ENCODE measurements at regions not wholly inside any gene's neighbourhood (a gene's known extent, or its start where the extent isn't known, plus 50 kb on each side); places are given as distances from the start of the nearest gene placed in this dataset.
A peak's percentile ranks its signal among the peaks of the same experiment; 100 is the strongest.
"Not testable (repeated sequence)": the region's sequence is repeated elsewhere in the genome, so short reads cannot be mapped to it uniquely, and the experiment has no call there.

DNA sequence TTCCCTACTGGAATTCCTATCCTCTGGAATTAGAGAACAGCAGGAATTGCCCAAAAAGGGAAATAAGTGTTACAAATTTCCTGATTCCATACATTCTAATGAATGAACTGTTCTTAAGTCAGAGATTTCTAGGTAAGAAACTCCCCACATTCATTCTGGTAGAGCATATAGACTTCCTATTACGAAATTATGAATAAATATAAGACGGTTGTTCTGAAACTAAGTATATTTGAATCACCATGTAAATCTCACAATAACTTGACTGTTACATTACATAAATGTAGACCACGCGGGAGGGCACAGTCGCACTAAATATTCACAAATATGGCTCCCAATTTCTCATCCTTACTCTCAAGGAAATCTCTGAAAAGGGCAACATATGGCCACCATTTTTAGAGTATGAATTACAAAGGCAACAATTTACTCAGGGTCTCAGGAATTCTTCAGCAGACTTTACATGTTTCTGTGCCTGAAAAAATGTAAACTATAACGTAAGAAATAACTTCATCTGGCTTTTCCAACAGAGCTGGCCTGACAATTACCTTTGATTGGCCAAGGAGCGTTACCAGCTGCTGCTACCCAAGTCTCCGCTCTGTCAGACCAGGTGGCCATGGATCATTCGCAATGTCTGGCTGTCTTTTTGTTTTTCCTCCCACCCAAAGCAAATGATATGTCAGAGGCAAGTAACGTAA lies 115.8 kb downstream of the MPP7 start:
- DNase-seq (ENCODE audit: low read depth) = no peak

GRCh38 chr10:28186461-28186860 lies 116.4 kb downstream of the MPP7 start:
- DNase-seq (ENCODE audit: low read depth) = no peak

DNA sequence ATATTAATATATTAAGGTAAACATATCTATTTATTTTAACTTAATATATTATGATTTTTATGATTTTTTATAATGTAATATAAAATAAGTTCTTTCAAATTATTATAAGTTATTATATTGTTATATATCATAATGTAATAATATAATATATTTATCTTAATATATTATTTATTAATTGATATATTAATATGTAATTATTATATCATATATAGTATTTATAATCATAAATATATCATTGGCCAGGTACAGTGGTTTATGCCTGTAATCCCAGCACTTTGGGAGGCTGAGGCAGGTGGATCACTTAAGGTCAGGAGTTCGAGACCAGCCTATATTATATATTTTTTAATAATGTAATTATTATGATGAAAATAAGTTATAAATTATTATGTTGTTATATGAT lies 118.1 kb downstream of the MPP7 start:
- no peak for DNase-seq (ENCODE audit: low read depth)

DNA sequence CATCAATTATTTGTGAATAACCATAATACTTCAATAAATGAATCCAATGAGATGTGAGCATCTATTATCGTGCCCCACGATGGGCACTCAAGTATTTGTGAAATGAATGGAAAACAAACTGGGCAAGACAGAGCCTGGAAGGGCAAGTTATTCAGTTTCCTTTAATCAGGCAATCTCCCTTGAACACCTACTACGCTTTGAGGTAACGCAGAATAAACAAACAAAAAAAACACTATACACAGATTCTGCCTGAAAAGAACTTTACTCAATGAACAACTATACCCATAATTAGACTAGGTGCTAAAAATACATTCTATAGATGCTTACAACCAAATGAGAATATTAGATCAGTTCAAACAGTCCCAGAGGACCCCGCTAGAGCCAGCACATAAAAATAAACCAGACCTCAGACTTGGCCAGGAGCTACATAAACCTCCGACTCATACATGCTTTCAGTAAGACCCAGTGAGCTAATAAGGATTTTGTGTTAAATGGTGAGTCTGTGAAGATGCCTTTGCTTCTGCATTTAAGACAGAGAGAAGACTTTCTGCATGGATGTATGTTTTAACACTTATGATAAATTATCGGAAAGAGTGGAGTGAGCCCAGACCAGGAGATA lies 121.3 kb downstream of the MPP7 start:
- no peak for DNase-seq (ENCODE audit: low read depth)

DNA sequence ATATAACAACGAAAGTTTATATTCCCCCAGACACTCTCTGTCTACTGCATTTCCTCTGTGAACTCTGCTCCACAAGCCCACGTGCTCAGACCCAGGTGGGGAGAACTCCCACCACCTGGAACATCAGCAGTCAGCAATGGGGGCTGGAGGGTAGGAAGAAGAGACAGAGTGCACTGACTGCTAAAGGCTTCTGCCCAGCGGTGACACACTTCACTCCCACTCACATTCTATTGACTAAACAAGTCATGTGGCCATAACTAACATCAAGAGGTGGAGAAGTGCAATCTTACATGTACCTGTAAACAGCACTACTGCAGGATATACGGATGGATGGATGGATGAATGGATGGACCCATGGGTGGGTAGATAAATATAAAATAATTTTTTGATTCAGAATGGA lies 122.2 kb downstream of the MPP7 start:
- no peak for DNase-seq (ENCODE audit: low read depth)

DNA sequence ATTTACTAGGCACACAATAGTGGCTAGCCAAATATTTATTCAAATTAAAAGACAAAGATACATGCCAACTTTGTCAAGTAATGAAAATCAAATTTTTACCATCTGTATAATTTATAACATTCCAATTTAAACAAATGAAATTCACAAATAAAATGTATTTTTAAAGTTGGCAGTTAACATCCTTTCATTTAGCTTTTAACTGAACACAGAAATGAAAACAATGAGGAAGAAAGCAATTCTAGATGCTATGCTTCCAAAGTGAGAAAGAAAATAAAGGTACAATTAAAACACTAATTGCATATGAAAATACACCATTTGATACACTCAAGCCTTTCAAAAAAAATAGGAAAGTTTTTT lies 123.1 kb downstream of the MPP7 start:
- no peak for DNase-seq (ENCODE audit: low read depth)

DNA sequence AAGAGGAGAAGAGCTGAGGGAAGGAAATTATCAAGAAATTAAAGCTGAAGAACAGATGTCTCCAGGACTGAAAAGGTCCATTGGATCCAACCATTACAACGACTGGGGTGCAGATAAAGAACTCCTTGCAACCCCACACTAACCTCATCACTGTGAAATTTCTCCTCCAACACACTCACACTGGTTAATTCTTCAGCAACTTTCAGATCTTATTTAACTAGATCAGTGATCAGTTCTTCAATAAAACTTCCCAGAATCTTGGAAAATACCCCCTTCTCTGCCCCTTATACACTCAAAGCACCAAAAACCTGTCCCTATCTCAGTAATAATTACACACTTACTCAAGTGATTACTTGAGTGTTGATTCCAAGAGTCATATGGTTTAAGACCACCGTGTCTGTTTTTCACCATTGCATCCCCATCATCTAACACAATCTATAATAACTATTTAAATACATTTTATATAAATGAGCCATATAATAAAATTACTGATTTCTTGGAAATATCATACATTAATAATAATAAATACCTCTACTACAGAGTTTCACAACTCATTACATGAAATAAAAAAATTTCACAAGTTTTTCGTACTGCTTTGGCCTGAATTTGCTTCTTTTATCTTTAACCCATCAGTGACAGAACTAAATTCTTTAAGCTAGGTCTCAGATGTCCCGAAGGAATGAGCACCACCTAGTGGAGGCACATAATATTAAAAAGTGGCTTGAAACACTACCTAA lies 123.7 kb downstream of the MPP7 start:
- DNase-seq (ENCODE audit: low read depth) = peak; percentile 2

DNA sequence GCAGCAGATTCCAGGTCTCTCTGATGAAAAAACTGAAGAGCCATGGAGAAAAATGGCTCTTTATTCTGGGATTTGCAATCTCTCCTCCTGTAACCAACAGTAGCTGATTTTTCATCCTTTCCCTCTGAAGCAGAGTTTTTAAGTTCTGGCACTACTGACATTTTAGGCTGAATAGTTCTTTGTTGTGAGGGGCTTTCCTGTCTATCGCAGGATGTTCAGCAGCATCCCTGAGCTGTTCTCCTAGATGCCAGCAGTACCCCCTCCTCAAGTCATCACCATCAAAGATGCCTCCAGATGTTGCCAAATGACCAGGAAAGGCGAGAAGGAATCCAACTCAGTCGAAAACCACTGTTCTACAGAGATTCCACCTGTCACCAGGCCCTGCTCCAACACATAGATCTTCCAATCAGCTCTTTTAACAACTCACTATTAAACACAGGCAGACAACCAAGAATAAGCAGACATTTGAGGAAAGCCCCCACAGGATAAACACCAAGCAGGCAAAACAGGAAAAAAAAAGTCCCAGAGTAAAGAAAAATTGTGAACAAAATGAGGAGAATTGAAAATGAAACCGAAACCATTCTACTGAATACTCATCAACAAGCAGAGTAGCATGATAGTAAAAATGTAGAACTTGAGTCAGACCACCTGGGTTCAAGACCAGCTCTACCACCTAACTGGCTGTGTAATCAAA lies 124.8 kb downstream of the MPP7 start:
- DNase-seq (ENCODE audit: low read depth) = no peak

DNA sequence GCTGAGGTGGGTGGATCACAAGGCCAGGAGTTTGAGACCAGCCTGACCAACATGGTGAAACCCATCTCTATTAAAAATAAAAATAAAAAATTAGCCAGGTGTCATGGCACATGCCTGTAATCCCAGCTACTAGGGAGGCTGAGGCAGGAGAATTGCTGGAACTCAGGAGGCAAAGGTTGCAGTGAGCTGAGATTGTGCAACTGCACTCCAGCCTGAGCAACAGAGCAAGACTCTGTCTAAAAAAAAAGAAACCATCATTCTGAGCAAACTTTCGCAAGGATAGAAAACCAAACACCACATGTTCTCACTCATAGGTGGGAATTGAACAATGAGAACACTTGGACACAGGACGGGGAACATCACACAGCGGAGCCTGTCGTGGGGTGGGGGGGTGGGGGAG lies 126.4 kb downstream of the MPP7 start:
- DNase-seq (ENCODE audit: low read depth) = not testable (repeated sequence)

DNA sequence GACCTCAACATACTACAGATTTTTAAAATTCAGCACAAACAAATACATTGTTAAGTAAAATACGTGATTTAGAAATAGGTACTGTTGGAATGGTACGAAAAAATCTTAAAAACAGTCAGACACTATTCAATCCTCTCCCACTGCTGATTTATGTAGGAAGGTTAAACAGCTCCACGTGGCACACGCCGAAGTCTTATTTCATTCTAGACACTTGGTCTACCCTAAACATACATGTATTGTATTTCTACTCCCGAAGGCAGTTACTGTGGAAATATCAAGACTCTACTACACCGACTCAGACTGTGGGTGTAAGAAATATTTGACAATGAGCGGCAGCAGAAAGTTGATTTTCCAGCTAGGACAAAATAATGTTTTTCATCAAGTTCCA lies 130.6 kb downstream of the MPP7 start:
- DNase-seq (ENCODE audit: low read depth) = no peak

GRCh38 chr10:28171468-28172222 lies 131.2 kb downstream of the MPP7 start:
- DNase-seq (ENCODE audit: low read depth) = no peak

DNA sequence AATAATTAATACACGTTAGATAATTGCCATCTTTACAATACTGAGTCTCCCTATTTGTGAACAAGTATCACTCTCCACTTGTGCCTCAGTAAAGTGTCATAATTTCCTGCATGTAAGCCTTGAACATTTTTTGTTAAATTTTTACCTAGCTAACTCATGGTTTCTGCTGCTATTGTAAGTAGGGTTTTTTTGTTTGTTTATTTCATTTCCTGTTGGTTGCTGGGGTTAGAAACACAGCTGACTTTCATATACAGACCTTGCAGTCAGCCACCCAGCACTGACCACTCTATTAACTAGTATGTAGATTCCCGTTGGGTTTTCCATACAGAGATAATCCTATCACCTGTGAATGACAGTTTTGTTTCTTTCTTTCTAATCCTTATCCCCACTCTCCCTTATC lies 133.3 kb downstream of the MPP7 start:
- DNase-seq (ENCODE audit: low read depth) = no peak

DNA sequence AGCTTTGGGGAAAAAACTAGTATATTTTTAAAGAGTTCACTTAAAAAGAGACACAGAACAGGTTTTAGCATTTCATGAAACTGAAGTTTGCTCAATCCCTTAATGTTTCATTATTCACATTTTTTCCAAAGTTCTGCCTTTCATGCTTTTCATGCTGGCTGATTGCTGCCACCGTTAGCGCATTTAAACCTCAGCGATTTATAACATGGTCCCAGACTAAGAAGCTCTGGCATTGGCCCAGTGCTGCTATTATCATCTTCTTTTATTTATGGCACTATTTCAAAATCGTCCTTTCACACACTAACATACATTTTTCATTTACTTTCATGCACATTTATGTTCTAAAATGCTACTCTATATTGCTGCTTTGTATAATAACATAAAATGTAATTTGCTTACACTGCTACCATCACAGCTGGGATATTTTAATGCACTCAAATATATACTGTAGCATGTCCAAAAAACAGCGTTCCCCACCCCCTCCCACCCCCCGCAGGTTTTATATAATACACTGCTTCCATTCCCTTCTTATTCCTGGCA lies 141.9 kb downstream of the MPP7 start:
- DNase-seq (ENCODE audit: low read depth) = no peak

DNA sequence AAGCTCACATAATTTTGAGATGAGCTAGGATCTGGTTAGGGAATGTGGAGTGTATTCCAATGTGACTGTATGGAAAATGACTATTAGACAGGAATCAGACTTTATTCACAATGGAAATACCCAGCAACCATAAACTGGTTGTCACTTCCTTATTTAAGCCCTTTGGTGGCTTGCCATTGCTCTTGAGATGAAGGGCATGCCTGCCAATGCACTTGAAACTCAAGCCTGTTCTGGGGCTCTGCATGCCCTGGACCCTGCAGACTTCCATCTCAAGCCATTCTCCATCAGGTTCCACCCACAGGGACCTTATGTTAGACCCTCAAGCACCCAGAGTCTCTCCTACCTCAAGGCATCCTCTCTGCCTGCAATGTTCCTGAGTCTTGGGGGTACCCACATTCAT lies 145.5 kb downstream of the MPP7 start:
- no peak for DNase-seq (ENCODE audit: low read depth)

GRCh38 chr10:28155726-28156125 lies 147.1 kb downstream of the MPP7 start:
- DNase-seq (ENCODE audit: low read depth) = no peak

- DNase-seq (ENCODE audit: low read depth) = no peak
Observed at GRCh38 chr10:28151636-28152035, 151.2 kb downstream of the MPP7 start.

DNA sequence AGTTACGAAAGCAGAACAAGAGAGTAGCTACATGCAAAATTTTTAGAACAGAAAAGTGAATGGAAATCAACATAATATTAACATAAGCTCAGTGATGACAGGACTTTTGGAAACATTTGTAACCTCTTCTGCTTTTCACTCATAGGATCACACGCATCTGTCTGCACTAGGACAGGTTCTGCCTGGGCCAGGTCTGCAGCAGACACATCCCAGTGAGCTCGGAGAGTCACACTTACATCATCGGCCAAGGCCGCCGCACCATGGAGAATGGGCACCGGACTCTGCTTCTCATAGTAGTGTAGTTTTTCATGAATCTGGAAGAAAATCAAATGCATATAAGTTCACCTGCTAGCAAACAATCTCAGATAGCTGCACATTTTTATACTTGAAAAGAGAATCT lies 150.9 kb upstream of the ODAD2 start:
- no peak for DNase-seq (ENCODE audit: low read depth)

DNA sequence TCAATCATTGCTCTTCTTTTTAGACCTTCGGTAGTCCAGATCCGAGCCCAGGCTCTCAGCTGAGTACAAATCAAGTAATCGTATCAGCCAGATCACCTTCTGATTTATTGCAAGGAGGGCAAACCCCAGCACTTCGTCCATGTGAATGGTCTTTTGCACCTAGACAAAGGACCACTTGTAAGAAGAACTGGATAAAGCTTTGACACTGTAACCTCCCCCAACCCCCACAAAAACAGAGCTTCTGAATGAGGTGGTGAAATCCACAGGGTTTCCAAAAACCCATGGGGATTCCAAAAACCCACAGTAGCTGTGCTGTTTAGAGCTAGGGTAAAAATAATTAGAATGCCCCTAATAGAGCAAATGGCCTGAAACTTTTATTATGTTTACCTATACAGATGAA lies 148.8 kb upstream of the ODAD2 start:
- DNase-seq (ENCODE audit: low read depth) = no peak

DNA sequence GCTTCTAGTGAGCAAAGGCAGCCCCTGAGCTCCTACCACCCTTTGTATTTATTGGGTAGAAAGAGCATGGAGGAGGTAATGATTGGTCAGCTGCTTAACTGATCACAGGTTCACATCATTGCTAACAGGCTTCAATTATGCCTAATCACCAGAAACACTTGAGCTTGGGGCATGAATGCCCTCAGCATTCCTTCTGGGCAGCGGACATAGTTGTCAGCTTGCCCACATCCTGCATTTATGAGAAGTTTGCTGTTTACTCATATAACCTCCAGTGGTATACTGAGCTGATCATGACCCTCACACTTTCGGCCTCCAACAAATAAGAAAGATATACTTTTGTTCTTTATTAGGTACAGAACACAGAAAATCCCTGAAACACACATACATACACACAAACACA lies 140.3 kb upstream of the ODAD2 start:
- DNase-seq (ENCODE audit: low read depth) = no peak

- no peak for DNase-seq (ENCODE audit: low read depth)
Observed at GRCh38 chr10:28137907-28138880, 139.3 kb upstream of the ODAD2 start.

DNA sequence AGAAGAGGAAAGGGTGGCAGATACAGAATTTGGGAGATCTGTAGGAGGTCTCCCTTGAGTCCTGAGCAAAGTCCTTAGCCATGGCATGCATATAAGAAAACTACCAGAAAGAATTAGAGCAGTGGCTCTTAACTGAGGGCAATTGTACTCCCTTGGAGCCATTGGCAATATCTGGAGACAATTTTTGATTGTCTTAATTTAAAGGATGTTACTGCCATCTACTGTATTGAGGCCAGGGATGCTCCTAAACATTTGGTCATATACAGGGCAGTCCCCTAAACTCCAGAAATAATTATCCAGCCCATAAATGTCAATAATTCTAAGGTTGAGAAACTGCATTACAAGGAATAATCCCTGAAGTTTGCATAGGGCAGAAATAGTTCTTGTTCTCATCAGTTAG lies 136.4 kb upstream of the ODAD2 start:
- DNase-seq (ENCODE audit: low read depth) = no peak
